ENCODE measurements at regions not wholly inside any gene's neighbourhood (a gene's known extent, or its start where the extent isn't known, plus 50 kb on each side); places are given as distances from the start of the nearest gene placed in this dataset.

- TF ChIP-seq CTCF (conservative IDR thresholded peaks at IDR 0.05; ENCODE audit: low read length) (no peak), EZH2phosphoT487 (IDR thresholded peaks at IDR 0.05; ENCODE audit: borderline replicate concordance, low read depth, low read length) (no peak)
Observed at GRCh38 chr10:89078724-89079672, 88.4 kb downstream of the FAS start.

Measured in OCI-LY7 (cell line).